AG04450 (cell line): ENCODE measurements at regions not wholly inside any gene's neighbourhood (a gene's known extent, or its start where the extent isn't known, plus 50 kb on each side); places are given as distances from the start of the nearest gene placed in this dataset.

Experiments used
- CTCF ChIA-PET: fragments of 300-600, 350-600 bp; formaldehyde crosslinking; extraction: SDS; loops from one replicate; lab custom pipeline; 2022; ENCODE audit warnings: antibody characterized with exemption, inconsistent platforms; lab: Charles Lee
- POLR2A ChIA-PET: fragments of 350-600 bp; formaldehyde crosslinking; extraction: SDS; loops from one replicate; lab custom pipeline; 2021; ENCODE audit warnings: antibody characterized with exemption, inconsistent platforms; lab: Yijun Ruan, JAX
- DNase-seq: peaks from one replicate; pipeline ENCODE4 v3.0.0-alpha.2; 2011; ENCODE audit warnings: low read depth, low spot score
- H3K27ac ChIP-seq: one replicate; pipeline ENCODE4 v1.5.1; 2012; ENCODE audit warnings: low read depth, low read length, control low read depth
- H3K27me3 ChIP-seq: one replicate; pipeline ENCODE4 v1.6.0; 2012; ENCODE audit warnings: low read length; ENCODE audit not compliant: control insufficient read depth, insufficient read depth
- H3K4me3 ChIP-seq: 2 replicates; pipeline ENCODE4 v1.5.1; 2011; ENCODE audit warnings: mild to moderate bottlenecking, low read depth, low read length, control low read depth
- H3K9me3 ChIP-seq: 2 replicates; pipeline ENCODE4 v1.5.1; 2012; ENCODE audit warnings: low read length; ENCODE audit not compliant: control insufficient read depth, insufficient read depth
- TF ChIP-seq, protein P1 (sequence below): IDR thresholded peaks from 2 replicates; pipeline ENCODE4 v1.5.1; 2011; ENCODE audit warnings: low read depth, low read length, control low read depth, inconsistent platforms

DNA sequence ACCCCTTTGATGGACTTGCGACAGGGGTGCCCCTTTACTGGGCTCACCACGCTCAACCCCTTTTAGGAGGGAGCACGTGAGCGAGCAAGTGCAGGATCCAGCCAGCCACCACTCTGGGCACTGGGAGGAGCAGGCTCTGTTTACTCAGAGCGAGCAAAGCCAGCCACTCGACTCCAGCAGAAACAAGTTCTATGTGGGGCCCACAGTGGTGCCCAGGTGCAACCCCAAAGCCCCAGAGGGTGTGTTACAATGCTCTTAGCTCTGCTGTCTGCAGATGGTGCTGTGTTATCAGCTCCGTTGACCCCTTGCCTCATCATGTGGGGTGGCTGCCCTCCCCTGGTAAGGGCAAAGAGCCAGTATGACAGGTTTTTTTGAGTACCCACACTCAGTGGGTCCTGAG, 120.3 kb upstream of the SUCLG2 start:
- POLR2A ChIA-PET, result no interaction called here
- Histone ChIP-seq H3K27ac (no peak overlapping the region), H3K9me3 (no peaks in the 10 kb centered on the region), H3K4me3 (no peak overlapping the region), H3K27me3 (no peaks in the 10 kb centered on the region)
- TF ChIP-seq, protein P1, sequence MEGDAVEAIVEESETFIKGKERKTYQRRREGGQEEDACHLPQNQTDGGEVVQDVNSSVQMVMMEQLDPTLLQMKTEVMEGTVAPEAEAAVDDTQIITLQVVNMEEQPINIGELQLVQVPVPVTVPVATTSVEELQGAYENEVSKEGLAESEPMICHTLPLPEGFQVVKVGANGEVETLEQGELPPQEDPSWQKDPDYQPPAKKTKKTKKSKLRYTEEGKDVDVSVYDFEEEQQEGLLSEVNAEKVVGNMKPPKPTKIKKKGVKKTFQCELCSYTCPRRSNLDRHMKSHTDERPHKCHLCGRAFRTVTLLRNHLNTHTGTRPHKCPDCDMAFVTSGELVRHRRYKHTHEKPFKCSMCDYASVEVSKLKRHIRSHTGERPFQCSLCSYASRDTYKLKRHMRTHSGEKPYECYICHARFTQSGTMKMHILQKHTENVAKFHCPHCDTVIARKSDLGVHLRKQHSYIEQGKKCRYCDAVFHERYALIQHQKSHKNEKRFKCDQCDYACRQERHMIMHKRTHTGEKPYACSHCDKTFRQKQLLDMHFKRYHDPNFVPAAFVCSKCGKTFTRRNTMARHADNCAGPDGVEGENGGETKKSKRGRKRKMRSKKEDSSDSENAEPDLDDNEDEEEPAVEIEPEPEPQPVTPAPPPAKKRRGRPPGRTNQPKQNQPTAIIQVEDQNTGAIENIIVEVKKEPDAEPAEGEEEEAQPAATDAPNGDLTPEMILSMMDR, result no peak
- CTCF ChIA-PET, result no interaction called here
- DNase-seq, result no peak

DNA sequence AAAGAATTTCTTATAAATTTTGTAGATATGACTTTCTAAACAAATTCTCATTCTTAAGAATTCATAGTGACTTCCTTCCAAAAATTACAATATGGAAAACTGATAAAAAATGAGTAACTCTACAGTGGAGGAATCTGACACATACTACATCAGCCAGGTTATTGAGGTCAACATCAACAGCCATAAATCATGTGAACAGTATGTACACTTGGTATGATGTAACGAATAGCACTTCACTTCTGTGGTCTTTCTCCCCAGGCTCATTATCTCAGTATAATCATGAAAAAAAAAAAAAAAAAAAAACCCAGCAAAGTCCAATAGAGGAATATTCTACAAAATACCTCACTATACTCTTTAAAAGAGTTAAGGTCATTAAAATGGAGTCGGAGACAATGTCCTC, 111.2 kb upstream of the SUCLG2 start:
- no peak for DNase-seq
- ChIA-PET POLR2A (no interaction called here), CTCF (no interaction called here)
- TF ChIP-seq, protein P1, result no peak
- no peaks in the 10 kb centered on the region for H3K27me3 ChIP-seq
- H3K9me3 ChIP-seq, result no peaks in the 10 kb centered on the region
- H3K4me3 ChIP-seq, result no peak overlapping the region
- no peak overlapping the region for H3K27ac ChIP-seq

DNA sequence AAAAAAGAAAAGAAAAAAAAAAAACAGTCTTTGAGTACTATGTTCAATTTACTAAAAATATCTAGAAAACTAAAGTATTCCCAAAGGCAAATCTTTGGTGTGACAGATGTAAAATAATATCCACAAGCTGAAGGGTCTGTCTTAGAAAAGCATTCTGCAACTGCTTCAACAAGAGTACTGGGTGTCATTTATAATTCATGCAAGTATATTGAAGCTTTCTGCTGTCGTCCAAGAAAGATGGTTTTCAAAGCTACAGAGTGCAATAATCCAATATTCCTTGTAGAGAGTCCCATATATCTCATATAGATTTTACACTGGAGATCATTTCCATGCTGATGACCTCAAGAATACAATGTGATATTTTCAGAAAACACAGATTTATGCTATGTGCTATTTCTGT, 90.9 kb upstream of the SUCLG2 start:
- CTCF ChIA-PET, result no interaction called here

DNA sequence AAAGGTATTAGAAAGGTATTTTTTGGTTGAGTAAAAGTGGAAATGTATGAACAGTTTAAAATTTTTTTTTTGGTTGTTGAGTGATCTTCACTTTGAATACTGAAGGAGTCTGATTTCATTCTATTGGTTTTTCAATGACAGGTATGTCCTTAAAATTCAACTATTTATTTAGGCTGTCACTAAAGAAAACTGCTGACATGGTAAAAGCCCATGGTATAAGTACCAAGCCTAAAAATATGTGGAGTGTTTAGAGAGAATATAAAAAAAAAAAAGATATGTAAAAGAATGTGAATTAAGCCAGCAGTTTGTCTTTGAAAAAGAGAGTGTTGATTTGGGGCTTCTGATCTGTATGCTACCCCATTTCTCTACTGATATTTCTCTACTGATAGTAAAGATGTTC, 90.3 kb upstream of the SUCLG2 start:
- H3K9me3 ChIP-seq, result no peaks in the 10 kb centered on the region
- ChIA-PET POLR2A (no interaction called here), CTCF (no interaction called here)
- no peak for DNase-seq
- H3K27me3 ChIP-seq, result no peaks in the 10 kb centered on the region
- TF ChIP-seq, protein P1, result no peak
- H3K4me3 ChIP-seq, result no peak overlapping the region
- no peak overlapping the region for H3K27ac ChIP-seq

More for the DNA sequence above, 90.9 kb upstream of the SUCLG2 start:
- TF ChIP-seq, protein P1, result no peak
- no peak overlapping the region for H3K27ac ChIP-seq
- DNase-seq, result no peak
- no peaks in the 10 kb centered on the region for H3K9me3 ChIP-seq
- H3K27me3 ChIP-seq, result no peaks in the 10 kb centered on the region
- POLR2A ChIA-PET, result no interaction called here
- no peak overlapping the region for H3K4me3 ChIP-seq

DNA sequence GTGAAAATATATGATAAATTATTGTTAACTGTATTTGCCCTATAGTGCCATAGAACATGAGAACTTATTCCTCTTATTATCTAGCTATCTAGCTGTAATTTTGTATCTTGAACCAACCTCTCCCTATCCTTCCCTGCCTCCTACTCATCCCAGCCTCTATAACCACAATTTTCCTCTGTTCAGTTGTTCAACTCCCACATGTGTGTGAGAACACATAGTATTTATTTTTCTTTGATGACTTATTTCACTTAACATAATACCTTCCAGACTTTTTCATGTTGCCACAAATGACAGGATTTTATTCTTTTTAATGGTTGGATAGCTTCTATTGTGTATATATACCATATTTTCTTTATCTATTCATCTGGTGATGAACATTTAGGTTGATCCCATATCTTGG, 85.4 kb upstream of the SUCLG2 start:
- POLR2A ChIA-PET, result interaction anchor here (0.5 kb wide), 1 partner anchor 403 kb away, joined by 3 read pairs; no protein-coding TSS in a partner anchor

More for the DNA sequence above, 85.4 kb upstream of the SUCLG2 start:
- H3K9me3 ChIP-seq, result no peaks in the 10 kb centered on the region
- TF ChIP-seq, protein P1, result no peak
- H3K27me3 ChIP-seq, result no peaks in the 10 kb centered on the region
- CTCF ChIA-PET, result no interaction called here
- H3K4me3 ChIP-seq, result no peak overlapping the region
- DNase-seq, result no peak
- H3K27ac ChIP-seq, result no peak overlapping the region
